ENCODE measurements at regions not wholly inside any gene's neighbourhood (a gene's known extent, or its start where the extent isn't known, plus 50 kb on each side); places are given as distances from the start of the nearest gene placed in this dataset.

GRCh38 chr11:47904808-47905207, 56.7 kb upstream of the NUP160 start:
- TF ChIP-seq CTCF (IDR thresholded peaks at IDR 0.05; ENCODE audit: control extremely low read depth in 1 of 3, insufficient read depth in 1 of 3, low read depth in 1 of 3, low read length in 3 of 3) (no peak), EGR1 (IDR thresholded peaks at IDR 0.05; ENCODE audit: borderline replicate concordance, low read depth, low read length) (no peak), CHD1 (IDR thresholded peaks at IDR 0.05; ENCODE audit: low read depth, low read length) (no peak), HDAC6 (IDR thresholded peaks at IDR 0.05; ENCODE audit: low read depth, low read length) (no peak), ZNF274 (IDR thresholded peaks at IDR 0.05; ENCODE audit: borderline replicate concordance, extremely low read depth, low read length) (no peak)
- TF ChIP-seq, protein P1, sequence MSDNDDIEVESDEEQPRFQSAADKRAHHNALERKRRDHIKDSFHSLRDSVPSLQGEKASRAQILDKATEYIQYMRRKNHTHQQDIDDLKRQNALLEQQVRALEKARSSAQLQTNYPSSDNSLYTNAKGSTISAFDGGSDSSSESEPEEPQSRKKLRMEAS (IDR thresholded peaks at IDR 0.05), result no peak

Data from H1 (cell line).